GM12875 (cell line): ENCODE measurements at regions not wholly inside any gene's neighbourhood (a gene's known extent, or its start where the extent isn't known, plus 50 kb on each side); places are given as distances from the start of the nearest gene placed in this dataset.

Experiments
- H3K4me3 ChIP-seq: one replicate; pipeline ENCODE4 v1.5.1; 2011; ENCODE audit warnings: low read depth, low read length, control low read depth
- TF ChIP-seq, protein P1 (sequence below): IDR thresholded peaks from 2 replicates; pipeline ENCODE4 v1.5.1; 2011; ENCODE audit warnings: low read depth, mild to moderate bottlenecking, control low read depth, inconsistent platforms, low read length, moderate library complexity, borderline replicate concordance; ENCODE audit not compliant: insufficient read depth

DNA sequence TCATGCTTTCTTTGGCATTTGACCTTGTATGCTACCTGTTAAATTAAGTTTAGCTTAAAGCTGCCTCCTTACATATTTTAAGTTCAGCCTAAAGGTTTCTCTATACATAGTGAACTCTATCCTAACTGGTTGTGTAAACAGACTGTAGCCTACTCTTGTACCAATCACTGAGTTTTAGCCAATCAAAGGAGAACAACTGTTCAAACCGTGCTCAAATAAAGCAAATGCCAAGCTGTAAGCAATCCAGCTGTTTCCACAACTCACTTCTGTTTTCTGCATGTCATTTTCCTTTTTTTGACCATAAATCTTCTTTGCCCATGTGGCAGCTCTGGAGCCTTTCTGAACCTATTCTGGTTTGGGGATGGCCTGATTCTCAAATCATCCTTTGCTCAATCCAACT, 1603.8 kb upstream of the ACVR2A start:
- no peak overlapping the region for H3K4me3 ChIP-seq
- TF ChIP-seq, protein P1, sequence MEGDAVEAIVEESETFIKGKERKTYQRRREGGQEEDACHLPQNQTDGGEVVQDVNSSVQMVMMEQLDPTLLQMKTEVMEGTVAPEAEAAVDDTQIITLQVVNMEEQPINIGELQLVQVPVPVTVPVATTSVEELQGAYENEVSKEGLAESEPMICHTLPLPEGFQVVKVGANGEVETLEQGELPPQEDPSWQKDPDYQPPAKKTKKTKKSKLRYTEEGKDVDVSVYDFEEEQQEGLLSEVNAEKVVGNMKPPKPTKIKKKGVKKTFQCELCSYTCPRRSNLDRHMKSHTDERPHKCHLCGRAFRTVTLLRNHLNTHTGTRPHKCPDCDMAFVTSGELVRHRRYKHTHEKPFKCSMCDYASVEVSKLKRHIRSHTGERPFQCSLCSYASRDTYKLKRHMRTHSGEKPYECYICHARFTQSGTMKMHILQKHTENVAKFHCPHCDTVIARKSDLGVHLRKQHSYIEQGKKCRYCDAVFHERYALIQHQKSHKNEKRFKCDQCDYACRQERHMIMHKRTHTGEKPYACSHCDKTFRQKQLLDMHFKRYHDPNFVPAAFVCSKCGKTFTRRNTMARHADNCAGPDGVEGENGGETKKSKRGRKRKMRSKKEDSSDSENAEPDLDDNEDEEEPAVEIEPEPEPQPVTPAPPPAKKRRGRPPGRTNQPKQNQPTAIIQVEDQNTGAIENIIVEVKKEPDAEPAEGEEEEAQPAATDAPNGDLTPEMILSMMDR: no peak

DNA sequence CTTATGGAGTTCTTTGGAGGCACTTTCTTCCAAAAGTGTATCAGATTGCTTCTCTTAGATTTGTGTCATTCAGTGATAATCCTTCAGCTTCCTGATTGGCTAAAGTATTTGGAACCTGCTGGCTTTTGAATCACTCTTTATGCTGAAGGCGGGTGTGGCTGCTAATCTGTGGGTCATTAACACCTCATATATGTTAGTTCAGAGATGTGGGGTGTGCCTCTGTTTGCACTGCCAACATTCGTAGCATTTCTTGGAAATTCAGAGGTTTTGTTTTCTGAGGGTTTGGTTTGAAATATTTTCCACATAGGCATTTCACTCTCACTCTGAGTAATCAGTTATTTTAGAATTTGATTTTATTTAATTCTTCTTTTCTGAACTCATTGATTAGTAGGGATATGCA, 1604.4 kb upstream of the ACVR2A start:
- TF ChIP-seq, protein P1: no peak

DNA sequence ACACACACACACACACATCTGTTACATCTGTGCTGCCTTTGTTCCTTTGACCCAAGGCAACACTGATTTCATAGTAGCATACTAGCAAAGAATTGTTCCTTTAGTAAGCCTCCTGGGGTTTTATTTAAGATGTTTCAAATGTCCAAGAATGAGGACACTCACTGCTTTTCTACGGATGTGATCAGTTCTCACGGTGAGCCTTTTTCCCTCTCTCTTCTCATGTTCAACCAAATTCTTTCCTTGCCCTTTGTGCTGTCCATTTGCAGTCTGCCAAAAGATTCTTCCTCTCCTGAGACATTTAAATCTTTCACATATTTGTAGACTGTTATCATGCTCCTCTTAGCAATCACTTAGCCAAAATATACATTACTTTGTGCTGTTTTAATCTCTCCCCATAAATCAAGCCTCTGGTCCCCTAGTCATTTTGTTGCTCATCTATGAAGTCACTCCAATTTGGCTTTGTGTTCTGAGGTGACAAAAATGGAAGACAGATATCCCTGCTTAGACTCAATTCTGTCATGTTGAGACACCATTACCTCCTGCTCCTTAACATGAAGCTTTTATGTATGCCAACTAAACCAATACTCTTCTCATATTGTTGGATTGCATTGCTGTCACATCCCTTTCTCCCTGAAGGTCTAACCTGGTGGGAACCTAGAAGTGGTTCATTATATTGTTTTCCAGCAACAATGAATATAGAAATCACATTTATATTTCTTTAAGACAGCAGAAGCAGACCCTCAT, 1605.3 kb upstream of the ACVR2A start:
- TF ChIP-seq, protein P1: no peak
- no peak overlapping the region for H3K4me3 ChIP-seq

More for the DNA sequence above, 1604.4 kb upstream of the ACVR2A start:
- H3K4me3 ChIP-seq: no peak overlapping the region

DNA sequence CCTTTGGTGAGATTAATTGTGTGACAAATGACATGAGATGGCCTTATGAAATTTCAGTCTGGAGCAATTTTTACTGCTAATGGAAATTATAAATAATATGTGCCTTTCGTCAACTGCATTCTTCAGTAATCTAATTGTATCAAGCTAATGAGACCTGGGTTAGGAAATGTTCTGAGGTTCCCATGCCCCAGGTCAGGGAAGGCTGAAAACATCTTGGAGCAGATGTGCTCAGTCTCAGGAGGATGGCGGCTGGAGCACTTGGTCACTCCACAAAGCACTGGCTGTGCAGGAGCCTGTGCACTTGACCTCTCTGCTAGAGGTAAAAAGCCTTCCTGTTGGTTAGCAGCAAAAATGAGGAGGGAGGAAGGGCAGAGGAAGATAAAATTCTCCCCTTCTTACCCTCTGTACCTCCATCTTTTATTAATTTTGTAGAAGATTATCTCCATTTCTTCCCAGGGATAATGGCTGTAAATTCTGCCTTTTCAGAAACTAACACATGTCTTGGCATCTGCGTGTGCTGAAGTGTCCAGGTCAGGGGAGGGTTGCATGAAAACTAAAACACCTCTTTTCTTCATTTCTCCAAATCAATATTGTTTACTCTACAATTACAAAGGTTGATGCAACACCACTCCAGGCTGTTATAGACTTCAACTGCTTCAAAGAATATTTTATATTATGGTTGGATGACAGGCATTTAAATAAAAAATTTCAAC, 1606.4 kb upstream of the ACVR2A start:
- TF ChIP-seq, protein P1: no peak
- no peak overlapping the region for H3K4me3 ChIP-seq

DNA sequence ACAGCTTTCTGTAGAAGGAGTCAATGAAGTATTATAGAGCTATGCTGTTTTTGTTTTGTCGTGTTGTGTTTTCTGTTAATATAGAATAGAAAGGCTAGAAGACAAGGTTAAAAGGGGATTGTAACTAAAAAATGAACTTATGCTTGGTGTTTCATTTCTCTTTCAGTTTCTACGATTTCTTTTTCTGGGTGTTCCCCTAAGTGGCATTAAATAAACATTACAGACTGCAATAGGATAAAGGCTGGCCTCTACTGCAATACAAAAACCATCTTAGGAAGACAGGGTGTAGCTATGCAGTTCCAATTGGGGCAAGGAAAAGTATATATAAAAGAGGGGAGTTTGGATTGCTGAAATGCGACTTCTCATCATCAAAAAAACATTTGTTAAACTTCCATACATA, 1609.7 kb upstream of the ACVR2A start:
- TF ChIP-seq, protein P1: no peak
- no peak overlapping the region for H3K4me3 ChIP-seq

DNA sequence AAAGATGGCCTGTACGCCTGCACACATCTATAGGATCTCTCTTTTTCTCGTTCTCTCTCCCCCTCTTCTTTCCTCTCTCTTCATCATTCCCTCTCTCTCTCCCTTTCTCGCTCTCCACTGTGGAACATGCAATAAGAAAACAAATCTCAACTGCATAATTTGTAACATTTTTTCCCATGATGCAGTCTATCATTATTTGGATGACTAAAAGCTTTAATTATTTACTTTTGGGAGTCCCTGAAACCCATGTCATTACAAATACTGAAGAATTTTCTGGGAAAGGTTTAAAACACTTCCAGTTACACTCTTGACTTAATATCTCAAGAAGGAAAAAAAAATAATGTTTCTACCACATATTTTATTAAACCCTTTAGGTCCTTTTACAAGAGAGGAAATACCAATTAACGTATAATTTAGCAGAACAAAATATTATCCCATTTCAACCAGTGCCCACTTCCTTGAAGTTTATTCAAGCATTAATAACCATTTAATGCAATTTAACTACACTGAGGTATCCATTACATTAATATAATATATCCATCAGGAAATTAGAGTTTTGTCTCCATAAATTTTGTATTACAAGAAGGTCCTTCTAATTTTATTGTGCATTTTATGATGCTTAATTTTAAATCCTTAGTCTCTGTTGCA, 1615.2 kb upstream of the ACVR2A start:
- TF ChIP-seq, protein P1: no peak
- H3K4me3 ChIP-seq: no peak overlapping the region
